Hepatocyte (in vitro differentiated cells): ENCODE measurements at regions not wholly inside any gene's neighbourhood (a gene's known extent, or its start where the extent isn't known, plus 50 kb on each side); places are given as distances from the start of the nearest gene placed in this dataset.

Experiments used
- DNase-seq: peaks from one replicate; pipeline ENCODE4 v3.0.0-alpha.2; 2016; ENCODE audit warnings: low spot score
- H2AFZ ChIP-seq: fragments of 200-600 bp; sonication (generic); 2 replicates; pipeline ENCODE4 v1.6.0; 2016; ENCODE audit warnings: antibody characterized with exemption, mild to moderate bottlenecking
- H3K27ac ChIP-seq: fragments of 200-600 bp; sonication (generic); 2 replicates; pipeline ENCODE4 v1.5.1; 2016; ENCODE audit warnings: mild to moderate bottlenecking
- H3K27me3 ChIP-seq: fragments of 200-600 bp; sonication (generic); 2 replicates; pipeline ENCODE4 v1.6.1; 2016
- H3K36me3 ChIP-seq: fragments of 200-600 bp; sonication (generic); replicated peaks from 2 replicates; pipeline ENCODE4 v1.5.1; 2016; ENCODE audit warnings: low read depth; ENCODE audit not compliant: insufficient read depth
- H3K4me1 ChIP-seq: fragments of 200-600 bp; sonication (generic); 2 replicates; pipeline ENCODE4 v1.5.1; 2016; ENCODE audit warnings: mild to moderate bottlenecking, moderate library complexity; ENCODE audit not compliant: insufficient read depth
- H3K4me2 ChIP-seq: fragments of 200-600 bp; sonication (generic); 2 replicates; pipeline ENCODE4 v1.6.0; 2016
- H3K4me3 ChIP-seq: fragments of 200-600 bp; sonication (generic); 2 replicates; pipeline ENCODE4 v1.5.1; 2016; ENCODE audit warnings: mild to moderate bottlenecking
- H3K79me2 ChIP-seq: fragments of 200-600 bp; sonication (generic); 2 replicates; pipeline ENCODE4 v1.6.0; 2017; ENCODE audit warnings: mild to moderate bottlenecking
- H3K9me2 ChIP-seq: fragments of 200-600 bp; sonication (generic); replicated peaks from 2 replicates; pipeline ENCODE4 v1.6.0; 2017; ENCODE audit warnings: mild to moderate bottlenecking; ENCODE audit not compliant: insufficient read depth
- H3K9me3 ChIP-seq: fragments of 200-600 bp; sonication (generic); 2 replicates; pipeline ENCODE4 v1.5.1; 2016; ENCODE audit warnings: low read depth, mild to moderate bottlenecking
- H4K20me1 ChIP-seq: fragments of 200-600 bp; sonication (generic); 2 replicates; pipeline ENCODE4 v1.6.0; 2016; ENCODE audit warnings: mild to moderate bottlenecking; ENCODE audit not compliant: insufficient read depth, poor library complexity, severe bottlenecking
- CTCF ChIP-seq: fragments of 200-600 bp; sonication (generic); IDR thresholded peaks from 2 replicates; pipeline ENCODE4 v1.5.1; 2016; ENCODE audit warnings: antibody characterized with exemption, mild to moderate bottlenecking; ENCODE audit not compliant: poor library complexity
- EZH2 ChIP-seq: fragments of 200-600 bp; sonication (generic); IDR thresholded peaks from 2 replicates; pipeline ENCODE4 v1.6.1; 2016; ENCODE audit warnings: antibody characterized with exemption, mild to moderate bottlenecking, borderline replicate concordance
- EZH2phosphoT487 ChIP-seq: fragments of 200-600 bp; sonication (generic); IDR thresholded peaks from one replicate; pipeline ENCODE4 v1.6.1; 2018; ENCODE audit warnings: antibody characterized with exemption, mild to moderate bottlenecking, low read depth, moderate library complexity; ENCODE audit not compliant: unreplicated experiment, severe bottlenecking
- WGBS: methylation state at CpG from one replicate; pipeline ENCODE4 v1.1.6; 2016; ENCODE audit warnings: low lambda C conversion rate; ENCODE audit errors: missing lambda C conversion rate; 5-methylcytosine and 5-hydroxymethylcytosine counted together

GRCh38 chr20:41830702-41831101, 212.5 kb upstream of the CHD6 start:
- Histone ChIP-seq H3K27me3 (peaks cover 12% of the 10 kb centered on the region), H3K4me1 (no peaks in the 10 kb centered on the region), H3K27ac (no peak overlapping the region), H4K20me1 (no peaks in the 10 kb centered on the region), H3K9me2 (no peaks in the 10 kb centered on the region), H3K36me3 (no peaks in the 10 kb centered on the region), H3K79me2 (no peaks in the 10 kb centered on the region), H3K9me3 (no peaks in the 10 kb centered on the region), H3K4me3 (no peak overlapping the region), H2AFZ (no peak overlapping the region), H3K4me2 (no peak overlapping the region)
- TF ChIP-seq EZH2 (no peak), EZH2phosphoT487 (no peak), CTCF (no peak)
- 98% methylated on average over 2 of the region's 2 CpGs for WGBS
- no peak for DNase-seq

GRCh38 chr20:41819436-41819835, 201.3 kb upstream of the CHD6 start:
- Histone ChIP-seq H4K20me1 (no peaks in the 10 kb centered on the region), H3K27me3 (no peaks in the 10 kb centered on the region), H3K79me2 (no peaks in the 10 kb centered on the region), H3K4me2 (no peak overlapping the region), H3K4me3 (no peak overlapping the region), H3K4me1 (no peaks in the 10 kb centered on the region), H3K9me3 (no peaks in the 10 kb centered on the region), H3K9me2 (no peaks in the 10 kb centered on the region), H3K36me3 (no peaks in the 10 kb centered on the region), H2AFZ (no peak overlapping the region), H3K27ac (no peak overlapping the region)
- TF ChIP-seq EZH2 (no peak), CTCF (no peak), EZH2phosphoT487 (no peak)
- WGBS, result 83% methylated on average over 2 of the region's 2 CpGs
- DNase-seq, result no peak

- DNase-seq, result no peak
- H3K27me3 ChIP-seq, result no peaks in the 10 kb centered on the region
- H3K36me3 ChIP-seq, result no peaks in the 10 kb centered on the region
- no peak overlapping the region for H3K4me2 ChIP-seq
- no peak for TF ChIP-seq EZH2phosphoT487
- TF ChIP-seq CTCF, result no peak
- no peak for TF ChIP-seq EZH2
- no peaks in the 10 kb centered on the region for H3K79me2 ChIP-seq
- H3K9me3 ChIP-seq, result no peaks in the 10 kb centered on the region
- no peak overlapping the region for H3K4me3 ChIP-seq
- no peaks in the 10 kb centered on the region for H4K20me1 ChIP-seq
- no peak overlapping the region for H3K27ac ChIP-seq
- WGBS, result 81% methylated on average over 5 of the region's 5 CpGs
- H2AFZ ChIP-seq, result no peak overlapping the region
- H3K4me1 ChIP-seq, result no peaks in the 10 kb centered on the region
- no peaks in the 10 kb centered on the region for H3K9me2 ChIP-seq
Observed at GRCh38 chr20:41818991-41819390, 200.8 kb upstream of the CHD6 start.

GRCh38 chr20:41818369-41818768, 200.2 kb upstream of the CHD6 start:
- TF ChIP-seq EZH2 (no peak), EZH2phosphoT487 (no peak), CTCF (no peak)

More at GRCh38 chr20:41818369-41818768, 200.2 kb upstream of the CHD6 start:
- no peak overlapping the region for H3K4me3 ChIP-seq
- no peaks in the 10 kb centered on the region for H3K4me1 ChIP-seq
- WGBS, result 94% methylated on average over 5 of the region's 5 CpGs
- no peak for DNase-seq
- H3K79me2 ChIP-seq, result no peaks in the 10 kb centered on the region
- no peaks in the 10 kb centered on the region for H3K9me3 ChIP-seq
- no peaks in the 10 kb centered on the region for H3K36me3 ChIP-seq
- H3K27ac ChIP-seq, result no peak overlapping the region
- no peaks in the 10 kb centered on the region for H3K27me3 ChIP-seq
- no peaks in the 10 kb centered on the region for H4K20me1 ChIP-seq
- no peaks in the 10 kb centered on the region for H3K9me2 ChIP-seq
- H3K4me2 ChIP-seq, result no peak overlapping the region
- no peak overlapping the region for H2AFZ ChIP-seq
